RWPE2 (cell line): ENCODE measurements at regions not wholly inside any gene's neighbourhood (a gene's known extent, or its start where the extent isn't known, plus 50 kb on each side); places are given as distances from the start of the nearest gene placed in this dataset.

Source experiments
- ATAC-seq: fragments of 200-7000 bp; cut with Tn5 transposase; 3 replicates; pipeline ENCODE4 v1.9.1; 2021; ENCODE audit warnings: low read depth
- DNase-seq: peaks from one replicate; pipeline ENCODE4 v3.0.0-alpha.2; 2020; ENCODE audit warnings: low spot score
- H3K27ac ChIP-seq: fragments of 450-650 bp; 2 replicates; pipeline ENCODE4 v1.5.1; 2017; ENCODE audit warnings: mild to moderate bottlenecking; ENCODE audit not compliant: poor library complexity, severe bottlenecking
- H3K27me3 ChIP-seq: fragments of 250-450 bp; sonication (Bioruptor Pico); 2 replicates; pipeline ENCODE4 v1.5.1; 2021; ENCODE audit warnings: mild to moderate bottlenecking, moderate library complexity; ENCODE audit not compliant: insufficient read depth, poor library complexity, severe bottlenecking
- H3K36me3 ChIP-seq: fragments of 250-450 bp; sonication (Bioruptor Pico); 2 replicates; pipeline ENCODE4 v1.5.1; 2020; ENCODE audit warnings: low read depth, mild to moderate bottlenecking, moderate library complexity
- H3K4me1 ChIP-seq: fragments of 250-450 bp; sonication (Bioruptor Pico); 2 replicates; pipeline ENCODE4 v1.5.1; 2021; ENCODE audit warnings: mild to moderate bottlenecking, moderate library complexity; ENCODE audit not compliant: insufficient read depth, poor library complexity, severe bottlenecking
- H3K4me3 ChIP-seq: fragments of 250-450 bp; sonication (Bioruptor Pico); 2 replicates; pipeline ENCODE4 v1.5.1; 2021; ENCODE audit warnings: mild to moderate bottlenecking, moderate library complexity; ENCODE audit not compliant: severe bottlenecking
- H3K9me3 ChIP-seq: fragments of 250-450 bp; sonication (Bioruptor Pico); 2 replicates; pipeline ENCODE4 v1.5.1; 2021; ENCODE audit warnings: mild to moderate bottlenecking, moderate library complexity; ENCODE audit not compliant: severe bottlenecking
- CTCF ChIP-seq: fragments of 450-650 bp; IDR thresholded peaks from one replicate; pipeline ENCODE4 v1.5.1; 2017; ENCODE audit warnings: mild to moderate bottlenecking, moderate library complexity; ENCODE audit not compliant: poor library complexity, severe bottlenecking

- no peaks in the 10 kb centered on the region for H3K9me3 ChIP-seq
Measured at GRCh38 chr4:163846008-163846407, 351.5 kb downstream of the TMA16 start.

GRCh38 chr4:163852246-163852645 lies 357.8 kb downstream of the TMA16 start:
- Histone ChIP-seq H3K4me1 (no peaks in the 10 kb centered on the region), H3K36me3 (no peaks in the 10 kb centered on the region), H3K27ac (no peak overlapping the region), H3K27me3 (no peaks in the 10 kb centered on the region), H3K4me3 (no peak overlapping the region), H3K9me3 (no peaks in the 10 kb centered on the region)
- DNase-seq (no peak), ATAC-seq (no peak)
- no peak for TF ChIP-seq CTCF

More at GRCh38 chr4:163846008-163846407, 351.5 kb downstream of the TMA16 start:
- no peak overlapping the region for H3K4me3 ChIP-seq
- no peaks in the 10 kb centered on the region for H3K27me3 ChIP-seq
- DNase-seq (no peak), ATAC-seq (no peak)
- H3K27ac ChIP-seq = no peak overlapping the region
- no peak for TF ChIP-seq CTCF
- no peaks in the 10 kb centered on the region for H3K36me3 ChIP-seq
- H3K4me1 ChIP-seq = no peaks in the 10 kb centered on the region

- H3K4me1 ChIP-seq = no peaks in the 10 kb centered on the region
- H3K9me3 ChIP-seq = no peaks in the 10 kb centered on the region
- TF ChIP-seq CTCF = no peak
- H3K27me3 ChIP-seq = no peaks in the 10 kb centered on the region
- no peak for DNase-seq
- ATAC-seq = no peak
- H3K27ac ChIP-seq = no peak overlapping the region
- H3K36me3 ChIP-seq = no peaks in the 10 kb centered on the region
- no peak overlapping the region for H3K4me3 ChIP-seq
Measured at GRCh38 chr4:163857903-163858302, 363.4 kb downstream of the TMA16 start.

GRCh38 chr4:163858515-163858914 lies 364.0 kb downstream of the TMA16 start:
- Histone ChIP-seq H3K4me3 (no peak overlapping the region), H3K4me1 (no peaks in the 10 kb centered on the region), H3K9me3 (no peaks in the 10 kb centered on the region), H3K27me3 (no peaks in the 10 kb centered on the region), H3K36me3 (no peaks in the 10 kb centered on the region), H3K27ac (no peak overlapping the region)
- no peak for ATAC-seq
- DNase-seq = no peak
- no peak for TF ChIP-seq CTCF

GRCh38 chr4:163863082-163863481 lies 368.6 kb downstream of the TMA16 start:
- Histone ChIP-seq H3K27me3 (no peaks in the 10 kb centered on the region), H3K36me3 (no peaks in the 10 kb centered on the region), H3K4me1 (peaks cover 9% of the 10 kb centered on the region), H3K4me3 (no peak overlapping the region), H3K27ac (no peak overlapping the region), H3K9me3 (no peaks in the 10 kb centered on the region)
- ATAC-seq = no peak
- no peak for DNase-seq
- no peak for TF ChIP-seq CTCF
